Left ventricle myocardium inferior (tissue), 1 donor: ENCODE measurements at regions not wholly inside any gene's neighbourhood (a gene's known extent, or its start where the extent isn't known, plus 50 kb on each side); places are given as distances from the start of the nearest gene placed in this dataset.

ENCODE experiments used
- DNase-seq: peaks from one replicate; pipeline ENCODE4 v3.0.0-alpha.2; 2020
- H3K27ac ChIP-seq: fragments of 200-600 bp; replicated peaks from 2 replicates; pipeline ENCODE4 v1.8.0; 2021
- H3K27me3 ChIP-seq: fragments of 200-600 bp; 2 replicates; pipeline ENCODE4 v1.8.0; 2021; ENCODE audit warnings: low read depth
- H3K36me3 ChIP-seq: fragments of 200-600 bp; 2 replicates; pipeline ENCODE4 v1.8.0; 2021
- H3K4me1 ChIP-seq: fragments of 200-600 bp; 2 replicates; pipeline ENCODE4 v1.8.0; 2021
- H3K4me3 ChIP-seq: fragments of 200-600 bp; 2 replicates; pipeline ENCODE4 v1.8.0; 2021; ENCODE audit warnings: mild to moderate bottlenecking, moderate library complexity
- H3K9me3 ChIP-seq: fragments of 200-600 bp; replicated peaks from 2 replicates; pipeline ENCODE4 v1.8.0; 2021
- CTCF ChIP-seq: fragments of 200-600 bp; IDR thresholded peaks from 2 replicates; pipeline ENCODE4 v1.8.0; 2021; ENCODE audit warnings: antibody characterized with exemption, mild to moderate bottlenecking, borderline replicate concordance
- intact Hi-C: fragments of 100-400 bp; cut with micrococcal nuclease; formaldehyde crosslinking; loops from one replicate; pipeline ENCODE4 v1.11.0; 2022
- donor health status: DM: no; HTN: yes; CAD: no; lungs with severe emphysema.

GRCh38 chr22:47598864-47599263 lies 836.4 kb downstream of the TBC1D22A start:
- peaks cover 64% of the 10 kb centered on the region for H3K27me3 ChIP-seq
- H3K27ac ChIP-seq, result no peak overlapping the region
- no peaks in the 10 kb centered on the region for H3K4me1 ChIP-seq
- no peaks in the 10 kb centered on the region for H3K36me3 ChIP-seq
- peaks cover 10% of the 10 kb centered on the region for H3K9me3 ChIP-seq
- DNase-seq, result no peak
- H3K4me3 ChIP-seq, result no peak overlapping the region
- intact Hi-C loops, result no loop called here
- no peak for TF ChIP-seq CTCF

- Histone ChIP-seq H3K27ac (no peak overlapping the region), H3K4me3 (no peak overlapping the region), H3K9me3 (peaks cover 10% of the 10 kb centered on the region), H3K4me1 (no peaks in the 10 kb centered on the region), H3K36me3 (no peaks in the 10 kb centered on the region), H3K27me3 (peaks cover 65% of the 10 kb centered on the region)
- intact Hi-C loops, result no loop called here
- TF ChIP-seq CTCF, result no peak
- DNase-seq, result no peak
Measured at GRCh38 chr22:47597041-47597440, 834.6 kb downstream of the TBC1D22A start.

- Histone ChIP-seq H3K4me1 (no peaks in the 10 kb centered on the region), H3K27ac (no peak overlapping the region), H3K27me3 (peaks cover 62% of the 10 kb centered on the region), H3K36me3 (no peaks in the 10 kb centered on the region), H3K4me3 (no peak overlapping the region), H3K9me3 (peaks cover 10% of the 10 kb centered on the region)
- TF ChIP-seq CTCF, result no peak
- intact Hi-C loops, result no loop called here
- DNase-seq, result no peak
Measured at GRCh38 chr22:47596176-47596690, 833.8 kb downstream of the TBC1D22A start.

- TF ChIP-seq CTCF, result no peak
- no peaks in the 10 kb centered on the region for H3K36me3 ChIP-seq
- peaks cover 10% of the 10 kb centered on the region for H3K9me3 ChIP-seq
- intact Hi-C loops, result no loop called here
- no peaks in the 10 kb centered on the region for H3K4me1 ChIP-seq
- no peak overlapping the region for H3K27ac ChIP-seq
- H3K4me3 ChIP-seq, result no peak overlapping the region
- peaks cover 55% of the 10 kb centered on the region for H3K27me3 ChIP-seq
- no peak for DNase-seq
Measured at GRCh38 chr22:47594836-47595521, 832.5 kb downstream of the TBC1D22A start.

GRCh38 chr22:47593911-47594311 lies 831.5 kb downstream of the TBC1D22A start:
- no peak for DNase-seq
- H3K27me3 ChIP-seq, result peaks cover 54% of the 10 kb centered on the region

More at GRCh38 chr22:47593911-47594311, 831.5 kb downstream of the TBC1D22A start:
- Histone ChIP-seq H3K4me3 (no peak overlapping the region), H3K9me3 (peaks cover 10% of the 10 kb centered on the region), H3K4me1 (no peaks in the 10 kb centered on the region), H3K27ac (no peak overlapping the region), H3K36me3 (no peaks in the 10 kb centered on the region)
- no peak for TF ChIP-seq CTCF
- intact Hi-C loops, result no loop called here
